Suppressor macrophage (primary cell): ENCODE measurements at regions not wholly inside any gene's neighbourhood (a gene's known extent, or its start where the extent isn't known, plus 50 kb on each side); places are given as distances from the start of the nearest gene placed in this dataset.
"Not testable (repeated sequence)": the region's sequence is repeated elsewhere in the genome, so short reads cannot be mapped to it uniquely, and the experiment has no call there.

ENCODE experiments used
- DNase-seq, 4 experiments: peaks; one replicate each; pipeline ENCODE4 v3.0.0-alpha.2; 2020 to 2022

DNA sequence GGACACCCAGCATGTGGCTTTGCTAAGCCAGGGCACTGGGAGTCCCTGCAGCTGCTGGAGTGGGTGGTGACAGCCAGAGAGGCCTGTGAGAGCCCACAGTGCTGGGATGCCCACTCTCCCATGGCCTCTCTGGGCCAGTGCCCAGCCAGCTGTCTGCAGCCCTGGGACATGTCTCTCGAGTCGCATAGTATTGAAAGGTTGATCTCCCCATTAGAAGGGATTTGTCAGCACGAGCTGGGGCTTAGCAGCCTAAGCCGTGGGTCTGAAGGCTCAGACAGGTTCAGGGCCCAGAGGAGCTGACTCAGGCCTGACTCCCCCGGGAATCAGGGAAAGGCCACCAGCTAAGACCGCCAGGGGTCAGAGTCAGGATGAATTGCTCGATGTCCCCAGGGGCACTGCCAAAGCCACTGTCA lies 53.5 kb downstream of the FOXD2 start:
- no peak for DNase-seq

DNA sequence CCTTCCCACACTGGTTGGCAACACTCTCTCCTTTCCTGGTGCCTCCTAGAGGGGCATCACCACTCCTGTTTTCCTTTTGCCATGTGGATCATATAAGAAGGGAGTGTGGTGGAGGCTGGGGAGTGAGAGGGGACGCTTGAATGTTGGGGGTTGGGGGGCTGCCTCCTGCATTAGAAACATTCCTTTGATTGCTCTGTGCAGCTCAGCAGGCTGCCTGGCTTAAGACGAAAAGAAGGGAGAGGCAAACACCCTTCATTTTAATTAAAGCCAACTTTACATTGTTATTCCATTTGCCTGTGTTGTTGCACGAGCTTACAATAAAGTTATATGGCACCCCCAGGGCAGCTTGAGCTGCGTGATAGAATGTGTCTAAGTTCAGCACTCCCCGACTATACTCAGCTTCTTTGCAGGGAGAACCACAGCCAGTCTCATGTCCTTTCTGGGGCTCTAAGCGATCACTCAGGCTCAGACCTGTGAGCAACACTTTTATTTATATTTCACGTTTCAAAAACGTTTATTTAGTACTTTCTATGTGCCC lies 57.4 kb downstream of the FOXD2 start:
- DNase-seq = no peak

DNA sequence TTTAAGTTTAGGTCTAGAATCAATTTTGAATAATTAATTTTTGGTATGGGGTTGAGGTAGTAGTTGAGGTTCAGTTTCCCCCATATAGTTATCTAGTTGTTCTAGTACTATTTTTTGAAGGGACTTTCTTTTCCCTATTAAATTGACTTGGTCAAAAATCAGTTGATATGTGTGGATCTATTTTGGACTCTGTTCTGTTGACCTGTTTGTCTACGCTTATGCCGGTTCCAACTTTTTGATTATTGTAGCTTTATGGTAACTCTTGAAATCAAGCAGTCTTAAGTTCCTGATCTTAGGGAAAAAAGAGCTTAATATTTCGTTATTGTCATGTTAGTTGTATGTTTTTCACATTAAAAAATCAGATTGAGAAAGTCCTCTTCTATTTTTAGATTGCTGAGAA lies 60.7 kb downstream of the FOXD2 start:
- no peak for DNase-seq

DNA sequence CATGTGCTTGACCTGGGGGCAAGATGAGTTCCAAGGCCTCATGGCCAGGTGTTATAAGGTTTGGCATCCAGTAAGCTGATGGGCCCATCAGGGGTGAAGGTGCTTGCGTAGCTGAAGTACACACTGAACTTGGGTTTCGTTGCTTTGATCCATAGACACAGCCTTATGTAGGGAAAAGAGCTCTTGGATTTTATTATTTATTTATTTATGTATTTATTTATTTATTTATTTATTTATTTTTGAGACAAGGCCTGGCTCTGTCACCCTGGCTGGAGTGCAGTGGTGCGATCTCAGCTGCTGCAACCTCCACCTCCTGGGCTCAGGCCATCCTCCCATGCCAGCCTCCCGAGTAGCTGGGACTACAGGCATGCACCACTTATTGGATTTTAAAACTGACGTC lies 63.2 kb downstream of the FOXD2 start:
- DNase-seq = no peak

DNA sequence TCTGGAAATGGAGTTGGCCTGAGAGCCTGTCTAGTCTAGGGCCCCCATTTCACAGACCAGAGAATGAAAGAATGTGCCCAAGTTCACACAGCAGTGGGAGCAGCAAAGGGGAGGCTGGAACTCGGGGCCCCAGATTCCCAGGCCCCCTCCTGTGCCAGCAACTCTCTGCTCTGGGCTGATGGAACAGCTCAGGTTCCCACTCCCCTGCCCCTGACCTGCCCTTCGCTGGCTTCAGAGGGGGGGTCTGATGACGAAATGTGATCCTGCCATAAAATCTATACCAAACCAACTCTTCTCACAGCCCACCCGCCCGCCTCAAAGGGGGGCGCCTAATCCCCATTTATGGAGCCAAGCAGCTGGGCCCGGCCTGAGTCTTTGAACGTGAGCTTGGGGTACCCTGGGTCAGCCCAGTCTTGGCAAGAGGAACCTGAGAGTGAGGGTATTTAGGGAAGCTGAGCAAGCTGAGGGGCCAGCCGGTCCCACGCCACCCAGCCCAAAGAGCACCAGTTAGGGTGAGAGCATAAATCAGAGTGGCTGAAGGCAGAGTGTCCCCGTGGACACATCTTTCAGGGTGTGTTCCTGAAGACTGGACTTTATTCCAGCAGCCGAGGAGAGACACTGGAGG lies 65.0 kb downstream of the FOXD2 start:
- DNase-seq = no peak

DNA sequence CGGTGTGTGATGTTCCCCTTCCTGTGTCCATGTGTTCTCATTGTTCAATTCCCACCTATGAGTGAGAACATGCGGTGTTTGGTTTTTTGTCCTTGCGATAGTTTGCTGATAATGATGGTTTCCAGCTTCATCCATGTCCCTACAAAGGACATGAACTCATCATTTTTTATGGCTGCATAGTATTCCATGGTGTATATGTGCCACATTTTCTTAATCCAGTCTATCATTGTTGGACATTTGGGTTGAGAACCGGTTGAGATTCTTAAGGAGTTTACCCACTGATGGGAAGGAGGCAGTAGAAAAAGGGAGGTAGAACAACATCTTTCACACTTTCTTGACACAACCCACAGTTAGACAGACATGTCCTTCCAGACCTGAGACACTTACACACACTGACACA lies 67.0 kb downstream of the FOXD2 start:
- not testable (repeated sequence) for DNase-seq

DNA sequence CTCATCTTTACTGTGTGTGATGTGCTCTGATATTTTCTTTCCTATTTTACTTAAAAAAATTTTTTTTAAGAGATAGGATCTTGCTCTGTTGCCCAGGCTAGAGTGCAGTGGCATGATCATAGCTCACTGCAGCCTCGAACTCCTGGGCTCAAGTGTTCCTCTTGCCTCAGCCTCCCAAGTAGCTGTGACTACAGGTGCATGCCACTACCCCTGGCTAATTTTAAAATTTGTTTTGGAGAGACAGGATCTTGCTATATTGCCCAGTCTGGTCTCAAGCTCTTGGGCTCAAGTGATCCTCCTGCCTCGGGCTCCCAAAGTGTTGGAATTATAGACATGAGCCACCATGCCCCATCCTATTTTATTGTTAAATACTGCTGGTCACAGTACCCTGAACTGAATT lies 67.4 kb downstream of the FOXD2 start:
- no peak for DNase-seq

DNA sequence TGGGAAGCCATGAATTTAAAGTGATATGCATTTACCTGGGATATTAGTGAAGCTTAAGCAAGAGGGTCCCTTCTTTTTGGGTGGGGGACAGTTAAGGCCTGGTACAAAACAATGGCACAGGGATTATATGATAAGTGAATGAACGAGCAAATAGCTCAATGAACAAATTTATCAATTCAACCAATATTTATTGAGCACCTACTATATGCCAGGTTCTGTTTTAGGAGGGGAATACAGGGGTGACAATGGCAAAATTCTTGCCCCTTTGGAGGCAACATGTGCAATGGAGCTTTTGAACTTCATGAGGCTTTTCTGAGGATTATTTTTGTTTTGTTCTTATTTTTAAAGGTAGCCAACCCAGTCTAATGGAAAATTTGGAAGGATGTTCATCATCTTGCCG lies 68.2 kb downstream of the FOXD2 start:
- DNase-seq = no peak

DNA sequence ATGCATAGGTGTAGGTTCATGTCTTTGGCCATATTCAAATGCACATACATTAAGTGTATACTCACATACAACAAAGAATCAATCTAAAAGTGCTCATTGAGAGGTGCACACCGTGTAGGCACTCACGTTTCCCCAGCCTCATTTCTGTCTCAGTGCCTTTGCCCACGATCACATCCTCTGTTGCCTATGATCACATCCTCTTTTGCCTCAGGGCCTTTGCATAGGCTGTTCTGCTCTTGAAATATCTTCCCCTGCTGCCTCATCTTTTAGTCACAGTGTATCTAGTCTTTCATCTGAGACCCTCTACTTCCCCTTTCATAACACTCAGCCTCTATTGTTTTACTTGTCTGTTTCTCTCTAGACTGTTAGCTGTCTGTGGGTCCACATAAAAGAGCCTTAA lies 69.3 kb downstream of the FOXD2 start:
- peak in 3 of 4 experiments; percentile 13 to 28 (median 25) for DNase-seq

DNA sequence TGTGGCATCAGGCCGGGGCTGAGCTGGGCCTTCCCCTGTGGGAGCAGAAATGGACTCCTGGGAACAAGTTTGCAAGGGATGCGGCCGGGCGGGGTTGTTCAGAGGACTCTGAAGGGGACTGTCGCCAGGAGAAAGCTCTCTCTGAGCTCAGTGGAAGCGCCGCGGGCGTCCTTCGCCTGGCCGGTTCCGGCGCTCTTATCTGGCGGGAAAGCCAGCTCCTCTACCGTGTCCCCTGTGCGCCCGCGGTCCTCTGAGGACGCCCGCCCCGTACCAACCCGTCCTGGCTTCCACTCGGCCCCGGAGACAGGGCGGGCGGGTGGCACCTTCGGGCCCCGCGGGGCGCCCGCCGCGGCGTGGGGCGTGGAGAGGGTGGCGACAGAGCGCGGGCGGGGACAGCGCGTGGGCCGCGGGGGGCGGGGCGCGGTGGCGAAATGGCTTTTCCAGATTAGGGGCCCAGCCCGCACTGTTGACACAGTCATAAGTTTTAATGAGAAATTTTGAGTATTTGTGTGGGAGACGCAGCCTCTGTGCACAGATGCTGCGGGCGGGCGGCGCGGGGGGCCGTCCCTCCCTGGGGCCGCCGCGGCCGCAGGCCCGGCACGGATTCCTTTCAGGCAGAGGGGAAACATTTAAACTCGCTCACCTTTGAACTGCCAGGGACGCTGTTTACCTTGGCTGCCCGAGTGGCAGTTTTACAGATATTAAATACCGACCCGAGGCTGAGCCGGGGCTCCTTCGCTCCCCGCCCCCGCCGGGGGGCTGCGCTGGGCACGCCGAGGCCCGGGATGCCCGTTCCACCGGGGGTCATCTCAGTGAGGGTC lies 70.2 kb downstream of the FOXD2 start:
- peak in 3 of 4 experiments; percentile 28 to 52 (median 41) for DNase-seq

DNA sequence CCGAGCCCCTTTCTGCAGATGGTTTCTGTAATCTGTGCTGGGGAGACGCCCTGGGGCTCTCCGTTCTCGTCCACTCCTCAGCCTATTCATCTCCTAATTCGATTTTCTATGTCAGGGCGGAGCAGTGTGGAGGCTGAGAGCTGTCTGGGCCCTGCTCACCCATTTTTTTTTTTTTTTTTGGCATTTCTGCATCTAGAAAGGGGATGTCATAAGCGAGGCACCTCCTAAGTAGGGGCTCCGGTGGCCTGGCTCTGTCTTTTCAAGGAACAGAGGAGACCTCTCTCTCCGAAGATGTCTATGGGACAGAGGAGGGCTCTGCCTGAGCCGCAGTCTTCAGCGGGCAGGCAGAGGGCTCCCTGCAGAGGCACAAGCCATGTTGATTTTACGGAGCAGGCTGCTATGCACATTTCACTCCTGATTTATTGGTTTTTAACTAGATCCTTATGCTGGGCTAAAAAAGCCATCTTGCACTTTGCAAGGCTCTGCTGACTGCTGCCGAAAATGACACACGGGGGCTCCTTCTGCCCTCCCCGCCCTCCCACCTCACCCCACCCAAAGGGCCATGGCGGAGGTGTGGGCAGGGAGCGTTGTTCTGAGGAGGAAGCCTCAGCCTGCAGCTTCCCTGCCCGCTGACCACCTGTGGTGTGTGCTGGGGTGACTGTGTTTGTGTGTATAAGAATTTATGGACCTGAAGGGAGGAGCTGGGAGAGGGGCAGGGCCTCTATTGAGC lies 71.0 kb downstream of the FOXD2 start:
- DNase-seq = no peak

DNA sequence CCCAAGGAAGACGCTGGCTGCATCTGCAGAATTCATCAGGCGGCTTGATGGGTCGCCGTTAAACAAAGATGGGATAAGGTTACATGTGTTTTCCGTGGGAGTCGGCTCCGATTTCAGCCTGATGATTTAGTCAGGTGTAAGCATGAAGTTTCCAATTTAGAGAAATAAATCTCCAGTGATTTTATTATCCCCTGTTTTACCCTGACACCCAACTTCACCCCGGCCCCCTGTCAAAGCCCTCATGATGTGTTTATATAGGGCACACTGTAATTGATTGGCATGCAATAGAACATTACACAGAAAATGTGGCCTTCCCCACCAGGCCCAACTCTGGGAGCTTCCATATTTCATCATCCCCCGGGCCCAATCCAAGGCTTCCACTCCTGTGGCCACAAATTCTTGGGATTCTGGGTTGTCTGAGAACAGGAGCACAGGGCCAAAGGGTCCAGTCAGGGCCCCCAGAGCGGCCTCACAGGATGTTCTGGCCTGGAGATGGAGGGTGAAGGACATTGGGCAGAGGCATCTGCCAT lies 72.5 kb downstream of the FOXD2 start:
- DNase-seq = no peak

DNA sequence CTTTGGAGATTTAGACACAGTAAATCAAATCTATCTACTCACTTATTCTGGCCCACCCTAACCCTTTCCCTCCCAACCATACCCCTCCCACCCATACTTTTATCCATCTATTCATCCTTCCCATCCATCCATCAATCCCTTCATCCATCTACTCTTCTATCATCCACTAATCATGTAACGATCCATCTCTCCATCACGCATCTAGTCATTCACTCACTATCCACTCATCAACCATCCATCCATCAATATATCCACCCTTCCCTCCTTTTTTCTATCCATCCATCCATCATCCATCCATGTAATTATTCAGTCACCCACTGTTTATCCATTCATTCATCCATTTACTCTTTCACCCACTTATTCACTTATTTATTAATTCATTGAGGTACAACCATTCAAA lies 74.0 kb downstream of the FOXD2 start:
- DNase-seq = no peak

DNA sequence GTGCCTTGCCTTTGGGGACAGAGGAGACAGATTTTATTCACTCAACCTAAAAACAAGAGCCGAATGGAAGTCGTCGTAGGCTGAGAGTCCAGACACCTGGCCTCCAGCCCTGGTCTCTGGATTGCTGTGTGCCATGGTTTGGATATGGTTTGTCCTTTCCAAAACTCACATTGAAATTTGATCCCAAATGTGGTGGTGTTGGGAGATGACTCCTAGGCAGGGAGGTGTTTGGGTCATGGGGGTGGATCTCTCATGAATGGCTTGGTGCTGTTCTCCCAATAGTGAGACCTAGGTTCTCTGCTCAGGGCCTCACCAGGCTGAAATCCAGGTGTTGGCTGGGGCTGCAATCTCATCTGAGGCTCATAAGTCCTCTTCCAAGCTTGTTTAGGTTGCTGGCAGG lies 75.5 kb downstream of the FOXD2 start:
- DNase-seq = no peak

DNA sequence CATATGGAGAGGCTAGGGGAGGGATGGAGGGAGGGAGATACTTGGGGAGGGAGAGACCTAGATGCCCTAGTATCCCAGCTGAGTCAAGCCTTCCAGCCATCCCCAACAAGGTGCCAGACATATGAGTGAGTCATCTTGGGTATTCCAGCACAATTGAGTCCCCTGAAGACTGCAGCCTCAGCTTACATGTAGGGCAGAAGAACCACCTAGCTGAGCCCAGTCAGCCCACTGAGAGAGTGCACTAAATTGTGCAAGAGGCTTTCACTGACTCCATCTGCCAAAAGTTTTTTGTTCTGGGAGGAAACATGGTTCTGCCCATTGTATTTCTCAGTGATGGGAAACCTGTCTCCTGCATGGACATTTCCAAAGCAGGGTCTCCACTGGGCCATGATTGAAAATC lies 76.4 kb downstream of the FOXD2 start:
- no peak for DNase-seq

DNA sequence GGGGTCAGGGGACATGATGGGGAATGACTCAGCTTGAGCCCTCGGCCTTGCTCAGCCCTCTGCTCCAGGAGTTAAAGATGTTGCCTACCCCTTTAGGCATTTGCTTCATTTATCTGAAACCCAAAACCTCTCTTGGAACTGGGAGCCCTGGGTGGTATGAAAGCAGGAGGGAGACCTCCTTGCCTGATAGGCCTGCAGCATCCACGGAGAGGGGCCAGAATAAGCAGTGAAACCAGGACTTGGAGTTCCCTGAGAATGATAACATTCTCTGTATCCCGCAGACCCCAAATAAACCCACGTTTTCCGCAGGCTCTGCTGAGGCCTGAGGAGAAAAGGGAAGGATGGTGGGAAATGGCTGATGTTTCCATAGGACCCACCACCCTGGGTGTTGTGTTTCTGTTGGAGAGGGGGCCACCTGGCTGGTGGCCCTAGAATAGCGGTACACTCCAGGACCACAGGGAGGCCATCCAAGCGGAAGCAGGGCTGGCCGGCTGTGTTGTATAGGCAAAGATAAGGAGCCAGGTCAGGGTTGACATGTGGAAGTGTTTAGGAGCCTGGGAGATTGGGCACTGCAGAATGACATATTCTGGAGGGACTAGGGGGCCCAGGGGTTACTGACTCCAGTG lies 77.4 kb downstream of the FOXD2 start:
- no peak for DNase-seq

DNA sequence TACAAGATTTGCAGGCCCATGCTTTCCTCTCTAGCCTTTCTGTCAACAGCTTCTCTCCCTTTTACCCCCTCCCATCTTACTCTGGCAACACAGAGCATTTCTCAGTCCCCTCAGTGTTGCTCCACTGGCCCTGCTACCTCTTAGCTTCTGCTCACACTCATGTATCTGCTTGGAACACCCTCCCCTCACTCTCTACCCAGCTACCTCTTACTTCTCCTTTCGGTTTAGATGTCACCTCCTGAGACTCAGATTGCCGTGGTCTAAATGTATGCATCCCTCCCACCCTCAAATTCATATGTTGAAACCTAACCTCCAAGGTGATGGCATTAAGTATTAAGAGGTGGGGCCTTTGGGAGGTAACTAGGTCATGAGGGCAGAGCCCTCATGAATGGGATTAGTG lies 80.1 kb downstream of the FOXD2 start:
- no peak for DNase-seq

DNA sequence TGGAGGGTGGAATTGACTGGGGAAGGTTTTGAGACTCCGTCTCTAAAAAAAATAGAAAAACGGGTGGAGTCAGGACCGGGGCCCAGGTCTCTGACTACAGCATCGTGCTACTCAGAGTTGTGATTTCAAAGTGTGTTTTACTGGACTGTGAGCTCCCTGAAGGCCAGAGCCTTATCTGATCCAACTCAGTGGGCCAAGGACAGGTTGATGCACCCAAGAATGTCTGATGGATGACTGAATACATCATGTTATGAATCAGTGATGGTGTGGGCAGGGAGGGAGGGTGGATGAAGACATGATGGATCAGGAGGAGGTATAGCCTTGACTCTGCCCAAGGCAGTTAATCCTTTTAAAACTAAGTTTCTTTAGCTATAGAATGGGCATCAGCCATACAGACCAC lies 81.6 kb downstream of the FOXD2 start:
- no peak for DNase-seq

DNA sequence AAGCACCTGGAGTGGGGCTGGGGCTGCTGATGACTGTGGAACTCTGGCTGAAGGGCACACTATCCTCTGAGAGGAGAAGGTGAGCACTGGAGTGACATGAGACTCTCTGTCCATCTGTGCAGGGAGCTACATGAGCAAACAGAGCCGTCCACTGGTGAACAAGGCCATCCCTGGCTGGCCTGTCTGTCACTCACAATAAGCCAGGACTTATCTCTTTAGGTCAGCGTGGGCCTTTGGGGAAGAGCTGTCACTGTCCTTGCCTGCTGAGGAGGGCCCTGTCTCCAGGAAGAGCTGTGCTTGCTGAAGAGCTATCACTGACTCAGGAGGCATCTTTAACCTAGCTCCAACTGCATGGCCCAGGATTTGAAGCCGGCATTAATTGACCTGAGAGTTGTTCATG lies 82.1 kb downstream of the FOXD2 start:
- DNase-seq = no peak

DNA sequence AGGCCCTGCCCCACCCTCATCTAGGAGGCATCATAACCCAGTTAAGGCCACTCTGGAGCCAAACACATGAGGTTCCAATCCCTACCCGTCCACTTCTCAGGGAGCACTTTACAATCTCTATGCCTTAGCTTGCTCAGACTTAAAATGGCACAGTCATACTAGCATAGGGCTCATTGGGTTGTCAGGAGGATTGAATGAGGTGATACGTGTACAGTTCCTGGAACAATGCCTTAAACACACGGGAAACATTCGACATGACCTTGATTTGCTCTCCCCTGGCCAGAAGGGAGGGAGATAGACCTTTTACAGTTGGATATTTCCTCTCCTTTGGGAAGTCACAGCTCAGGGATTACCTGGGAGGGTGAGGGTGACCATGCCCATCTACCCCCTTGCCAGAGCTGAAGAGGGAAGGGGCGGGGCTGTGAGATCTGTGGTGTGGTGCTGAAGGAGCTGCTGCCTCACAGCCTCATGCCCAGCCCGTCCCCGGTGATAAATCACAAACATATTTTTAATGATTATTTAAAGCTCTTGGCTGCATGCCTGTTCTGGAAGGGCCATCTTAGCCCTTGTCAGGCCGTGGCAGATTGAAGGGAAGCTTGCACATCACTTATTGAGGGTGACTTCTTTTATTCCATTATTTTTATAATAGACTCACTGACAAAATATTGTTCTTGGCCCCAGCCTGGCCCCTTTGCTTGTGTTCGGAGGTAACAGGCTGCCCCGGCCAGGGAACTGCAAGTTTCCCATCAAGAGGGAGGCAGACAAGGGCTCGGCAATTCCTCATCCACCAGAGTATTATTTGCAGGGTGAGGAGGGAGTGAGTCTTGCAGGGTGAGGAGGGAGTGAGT lies 83.4 kb downstream of the FOXD2 start:
- no peak for DNase-seq

DNA sequence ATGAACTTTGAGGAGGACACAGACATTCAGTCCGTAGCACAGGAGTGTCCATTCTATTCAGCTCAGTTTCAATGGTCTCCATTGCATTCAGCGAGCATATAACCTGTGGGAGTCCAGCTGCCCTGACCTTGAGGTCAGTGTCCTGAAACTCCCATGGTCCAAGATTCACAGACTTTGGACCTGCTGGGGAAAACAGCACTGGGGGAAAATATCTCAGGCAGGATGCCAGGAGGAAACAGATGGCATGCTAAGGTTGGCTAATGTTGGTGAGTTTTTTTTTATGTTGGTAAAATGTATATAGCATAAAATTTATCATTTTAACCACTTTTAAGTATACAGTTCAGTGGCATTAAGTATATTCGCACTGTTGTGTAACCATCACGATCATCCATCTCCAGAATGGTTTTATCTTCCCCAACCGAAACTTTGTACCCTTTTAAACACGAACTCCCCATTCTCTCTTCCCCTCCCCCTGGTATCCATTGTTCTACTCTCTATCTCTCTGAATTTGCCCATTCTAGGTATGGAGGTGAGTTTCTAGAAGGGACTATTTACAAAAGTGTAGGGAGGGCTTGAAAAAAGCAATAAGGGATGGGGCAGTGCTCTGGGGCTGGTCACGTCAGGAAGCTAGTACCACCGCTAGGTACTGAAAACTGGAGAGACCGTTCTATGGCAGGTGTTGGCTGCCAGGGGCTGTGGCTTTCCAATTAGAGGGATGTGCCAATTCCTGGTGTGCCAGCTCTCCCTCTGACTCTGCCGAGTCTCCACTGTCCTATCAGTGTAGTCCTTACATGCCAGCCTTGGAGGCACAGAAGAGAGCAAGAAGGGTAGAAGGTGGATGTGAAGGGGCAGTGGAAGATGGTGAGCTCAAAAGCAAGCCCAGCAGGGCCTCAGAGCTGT lies 85.3 kb downstream of the FOXD2 start:
- no peak for DNase-seq
